Astrocyte (in vitro differentiated cells and primary cell): ENCODE measurements at regions not wholly inside any gene's neighbourhood (a gene's known extent, or its start where the extent isn't known, plus 50 kb on each side); places are given as distances from the start of the nearest gene placed in this dataset.
"Not testable (repeated sequence)": the region's sequence is repeated elsewhere in the genome, so short reads cannot be mapped to it uniquely, and the experiment has no call there.

ENCODE experiments used
- DNase-seq: peaks from one replicate; pipeline ENCODE4 v3.0.0-alpha.2; 2010; ENCODE audit warnings: low read depth
- FAIRE-seq: peaks from 2 replicates; lab custom pipeline; 2011; peaks lifted over from hg19 to GRCh38; lab: Jason Lieb, UNC
- H2AFZ ChIP-seq: 2 replicates; pipeline ENCODE4 v1.6.0; 2012; ENCODE audit warnings: low read depth, low read length, inconsistent platforms
- H3K27ac ChIP-seq: 2 replicates; pipeline ENCODE4 v1.5.1; 2011; ENCODE audit warnings: low read depth, low read length, inconsistent platforms
- H3K27me3 ChIP-seq: 2 replicates; pipeline ENCODE4 v1.6.0; 2011; ENCODE audit warnings: low read length, inconsistent platforms; ENCODE audit not compliant: insufficient read depth
- H3K36me3 ChIP-seq: 2 replicates; pipeline ENCODE4 v1.5.1; 2011; ENCODE audit warnings: low read length, inconsistent platforms; ENCODE audit not compliant: insufficient read depth
- H3K4me1 ChIP-seq: 2 replicates; pipeline ENCODE4 v1.5.1; 2011; ENCODE audit warnings: low read length, inconsistent platforms; ENCODE audit not compliant: insufficient read depth
- H3K4me2 ChIP-seq: 2 replicates; pipeline ENCODE4 v1.6.0; 2012; ENCODE audit warnings: low read length, inconsistent platforms
- H3K4me3 ChIP-seq: 2 replicates; pipeline ENCODE4 v1.5.1; 2011; ENCODE audit warnings: low read depth, mild to moderate bottlenecking, low read length, inconsistent platforms; ENCODE audit not compliant: insufficient read depth
- H3K79me2 ChIP-seq: 2 replicates; pipeline ENCODE4 v1.6.0; 2012; ENCODE audit warnings: mild to moderate bottlenecking, low read length, inconsistent platforms; ENCODE audit not compliant: insufficient read depth
- H3K9ac ChIP-seq: 2 replicates; pipeline ENCODE4 v1.6.0; 2012; ENCODE audit warnings: mild to moderate bottlenecking, low read length, inconsistent platforms
- H3K9me3 ChIP-seq: 2 replicates; pipeline ENCODE4 v1.5.1; 2012; ENCODE audit warnings: low read depth, mild to moderate bottlenecking, low read length, inconsistent platforms; ENCODE audit not compliant: insufficient read depth
- H4K20me1 ChIP-seq: 2 replicates; pipeline ENCODE4 v1.6.0; 2012; ENCODE audit warnings: low read length, inconsistent platforms; ENCODE audit not compliant: insufficient read depth
- H3K27ac Mint-ChIP-seq: one replicate; pipeline ENCODE4 v1.8.0; 2021; ENCODE audit warnings: mild to moderate bottlenecking, mixed read lengths; ENCODE audit not compliant: unreplicated experiment
- H3K27me3 Mint-ChIP-seq: one replicate; pipeline ENCODE4 v1.8.0; 2021; ENCODE audit warnings: low read depth, mixed read lengths; ENCODE audit not compliant: unreplicated experiment
- H3K36me3 Mint-ChIP-seq: one replicate; pipeline ENCODE4 v1.8.0; 2021; ENCODE audit warnings: low read depth, mixed read lengths; ENCODE audit not compliant: unreplicated experiment
- H3K4me1 Mint-ChIP-seq: one replicate; pipeline ENCODE4 v1.8.0; 2021; ENCODE audit warnings: low read depth, mixed read lengths; ENCODE audit not compliant: unreplicated experiment
- H3K4me3 Mint-ChIP-seq: one replicate; pipeline ENCODE4 v1.8.0; 2021; ENCODE audit warnings: mild to moderate bottlenecking, moderate library complexity, mixed read lengths; ENCODE audit not compliant: unreplicated experiment
- H3K9me3 Mint-ChIP-seq: one replicate; pipeline ENCODE4 v1.8.0; 2021; ENCODE audit warnings: mild to moderate bottlenecking, mixed read lengths; ENCODE audit not compliant: unreplicated experiment
- EZH2 ChIP-seq: IDR thresholded peaks from 2 replicates; pipeline ENCODE4 v1.6.1; 2012; ENCODE audit warnings: mild to moderate bottlenecking, low read length, inconsistent platforms; ENCODE audit not compliant: insufficient read depth
- TF ChIP-seq, protein P1 (sequence below): IDR thresholded peaks from 2 replicates; pipeline ENCODE4 v1.5.1; 2011; ENCODE audit warnings: low read depth, mild to moderate bottlenecking, inconsistent platforms, low read length, moderate library complexity; ENCODE audit not compliant: insufficient read depth

DNA sequence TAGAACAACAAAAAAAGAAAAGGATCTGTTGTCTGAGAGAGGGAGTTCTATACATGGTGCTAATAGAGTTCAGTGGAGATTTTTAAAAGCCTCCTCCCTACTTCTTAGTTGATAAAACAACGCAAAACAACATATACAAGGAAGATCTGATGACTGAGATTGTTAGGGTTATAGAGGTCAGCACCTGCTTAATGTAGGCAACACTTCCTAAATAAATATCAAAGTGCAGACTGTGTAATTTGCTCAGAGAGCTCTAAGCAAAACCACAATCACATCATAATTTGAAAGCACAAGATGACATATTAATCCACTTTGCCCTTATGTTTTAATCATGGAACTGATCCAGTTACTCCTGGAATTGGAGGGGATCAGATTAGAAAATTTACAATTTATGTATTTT is 474.5 kb downstream of the PRR16 start:
- no peak overlapping the region for H3K4me3 Mint-ChIP-seq
- no peaks in the 10 kb centered on the region for H3K27me3 Mint-ChIP-seq
- H3K36me3 Mint-ChIP-seq: no peaks in the 10 kb centered on the region
- no peaks in the 10 kb centered on the region for H3K27me3 ChIP-seq
- no peak for TF ChIP-seq EZH2
- TF ChIP-seq, protein P1, sequence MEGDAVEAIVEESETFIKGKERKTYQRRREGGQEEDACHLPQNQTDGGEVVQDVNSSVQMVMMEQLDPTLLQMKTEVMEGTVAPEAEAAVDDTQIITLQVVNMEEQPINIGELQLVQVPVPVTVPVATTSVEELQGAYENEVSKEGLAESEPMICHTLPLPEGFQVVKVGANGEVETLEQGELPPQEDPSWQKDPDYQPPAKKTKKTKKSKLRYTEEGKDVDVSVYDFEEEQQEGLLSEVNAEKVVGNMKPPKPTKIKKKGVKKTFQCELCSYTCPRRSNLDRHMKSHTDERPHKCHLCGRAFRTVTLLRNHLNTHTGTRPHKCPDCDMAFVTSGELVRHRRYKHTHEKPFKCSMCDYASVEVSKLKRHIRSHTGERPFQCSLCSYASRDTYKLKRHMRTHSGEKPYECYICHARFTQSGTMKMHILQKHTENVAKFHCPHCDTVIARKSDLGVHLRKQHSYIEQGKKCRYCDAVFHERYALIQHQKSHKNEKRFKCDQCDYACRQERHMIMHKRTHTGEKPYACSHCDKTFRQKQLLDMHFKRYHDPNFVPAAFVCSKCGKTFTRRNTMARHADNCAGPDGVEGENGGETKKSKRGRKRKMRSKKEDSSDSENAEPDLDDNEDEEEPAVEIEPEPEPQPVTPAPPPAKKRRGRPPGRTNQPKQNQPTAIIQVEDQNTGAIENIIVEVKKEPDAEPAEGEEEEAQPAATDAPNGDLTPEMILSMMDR: no peak
- H4K20me1 ChIP-seq: no peaks in the 10 kb centered on the region
- H3K9me3 ChIP-seq: no peaks in the 10 kb centered on the region
- no peak overlapping the region for H3K27ac Mint-ChIP-seq
- no peak overlapping the region for H3K4me2 ChIP-seq
- H3K79me2 ChIP-seq: no peaks in the 10 kb centered on the region
- H3K27ac ChIP-seq: no peak overlapping the region
- FAIRE-seq (no peak), DNase-seq (no peak)
- H3K9ac ChIP-seq: no peak overlapping the region
- H2AFZ ChIP-seq: no peak overlapping the region
- H3K36me3 ChIP-seq: no peaks in the 10 kb centered on the region
- no peaks in the 10 kb centered on the region for H3K9me3 Mint-ChIP-seq
- no peaks in the 10 kb centered on the region for H3K4me1 ChIP-seq
- no peaks in the 10 kb centered on the region for H3K4me1 Mint-ChIP-seq
- no peak overlapping the region for H3K4me3 ChIP-seq

DNA sequence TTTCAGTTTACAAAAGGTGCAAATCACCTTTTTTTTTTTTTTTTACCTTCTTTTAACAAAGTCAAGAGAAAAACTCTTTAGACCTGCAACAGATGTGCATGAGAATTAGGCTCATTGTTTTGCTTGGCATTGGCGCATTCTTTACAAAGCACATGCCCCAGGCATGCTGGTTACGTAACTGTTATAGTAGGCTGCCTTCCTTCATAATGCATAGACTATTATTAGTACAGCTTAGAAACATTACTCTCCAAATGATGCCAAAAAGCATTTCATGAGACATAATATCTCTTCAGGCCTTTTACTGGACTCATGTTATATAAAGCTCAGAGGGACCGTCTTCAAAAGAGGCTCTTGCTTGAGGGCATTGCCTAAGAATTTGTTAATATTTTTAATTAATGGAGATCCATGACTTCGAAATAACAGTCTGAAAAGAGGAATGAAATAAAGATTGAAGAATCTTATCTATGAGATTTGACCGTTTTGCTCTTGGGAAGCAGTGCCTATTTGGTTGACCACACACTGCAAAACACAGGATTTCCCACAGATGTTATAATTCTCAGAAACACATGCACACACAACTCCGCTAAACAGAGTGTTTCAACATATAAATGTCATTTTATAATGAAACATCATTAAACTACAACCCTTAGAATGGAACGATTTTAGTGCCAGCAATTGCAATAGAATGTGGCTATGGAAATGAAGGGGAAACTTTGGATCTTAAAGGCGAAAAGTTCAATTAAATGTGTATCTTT is 478.7 kb downstream of the PRR16 start:
- Histone ChIP-seq H3K9me3 (no peaks in the 10 kb centered on the region), H3K4me2 (no peak overlapping the region), H2AFZ (no peak overlapping the region), H3K4me3 (no peak overlapping the region), H3K9ac (no peak overlapping the region), H3K27me3 (no peaks in the 10 kb centered on the region), H4K20me1 (no peaks in the 10 kb centered on the region), H3K36me3 (no peaks in the 10 kb centered on the region), H3K79me2 (no peaks in the 10 kb centered on the region), H3K27ac (no peak overlapping the region), H3K4me1 (no peaks in the 10 kb centered on the region)
- TF ChIP-seq EZH2: no peak
- TF ChIP-seq, protein P1: no peak
- Mint-ChIP-seq H3K27ac (no peak overlapping the region), H3K4me3 (no peak overlapping the region), H3K27me3 (no peaks in the 10 kb centered on the region), H3K4me1 (no peaks in the 10 kb centered on the region), H3K9me3 (no peaks in the 10 kb centered on the region), H3K36me3 (no peaks in the 10 kb centered on the region)
- DNase-seq (no peak), FAIRE-seq (no peak)

DNA sequence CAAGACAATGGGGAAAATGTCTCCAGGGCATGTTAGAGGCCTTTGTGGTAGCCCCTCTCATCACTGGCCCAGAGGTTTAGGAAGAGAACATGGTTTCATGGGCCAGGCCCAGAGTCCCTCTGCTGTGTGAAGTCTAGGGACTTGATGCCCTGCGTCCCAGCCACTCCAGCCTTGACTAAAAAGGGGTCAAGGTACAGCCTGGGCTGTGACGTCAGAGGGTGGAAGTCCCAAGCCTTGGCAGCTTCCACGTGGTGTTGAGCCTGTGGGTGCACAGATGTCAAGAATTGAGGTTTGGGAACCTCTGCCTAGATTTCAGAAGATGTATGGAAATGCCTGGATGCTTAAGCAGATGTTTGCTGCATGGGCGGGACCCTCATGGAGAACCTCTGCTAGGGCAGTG is 485.5 kb downstream of the PRR16 start:
- H3K4me3 Mint-ChIP-seq, H3K4me2 ChIP-seq, H3K27me3 ChIP-seq, H3K4me1 Mint-ChIP-seq, H3K27ac Mint-ChIP-seq, H3K27ac ChIP-seq, H4K20me1 ChIP-seq, H3K27me3 Mint-ChIP-seq, H3K9me3 ChIP-seq, H3K36me3 ChIP-seq, H3K4me3 ChIP-seq, H3K79me2 ChIP-seq, DNase-seq, FAIRE-seq, H3K4me1 ChIP-seq, H2AFZ ChIP-seq, H3K9ac ChIP-seq, H3K36me3 Mint-ChIP-seq: not testable (repeated sequence)
- peaks cover 11% of the 10 kb centered on the region for H3K9me3 Mint-ChIP-seq

DNA sequence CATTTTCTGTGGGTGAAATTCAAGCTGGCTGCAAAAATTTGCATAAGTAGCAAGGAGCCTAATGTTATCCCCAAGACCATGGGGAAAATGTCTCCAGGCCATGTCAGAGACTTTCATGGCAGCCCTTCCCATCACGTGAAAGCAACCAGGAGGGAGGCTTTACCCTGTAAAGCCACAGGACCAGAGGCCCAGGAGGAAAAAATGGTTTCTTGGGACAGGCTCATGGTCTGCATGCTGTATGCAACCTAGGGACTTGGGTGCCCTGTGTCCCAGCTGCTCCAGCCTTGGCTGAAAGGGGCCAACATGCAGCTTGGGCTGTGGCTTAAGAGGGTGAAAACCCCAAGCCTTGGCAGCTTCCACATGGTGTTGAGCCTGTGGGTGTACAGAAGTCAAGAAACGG is 489.3 kb downstream of the PRR16 start:
- not testable (repeated sequence) for H3K79me2 ChIP-seq, H3K9ac ChIP-seq, H3K4me3 ChIP-seq, H3K4me3 Mint-ChIP-seq, H3K36me3 Mint-ChIP-seq, H3K27ac Mint-ChIP-seq, H3K4me1 ChIP-seq, H4K20me1 ChIP-seq, H3K9me3 ChIP-seq, H2AFZ ChIP-seq, H3K36me3 ChIP-seq, H3K4me1 Mint-ChIP-seq, FAIRE-seq, H3K27me3 ChIP-seq, H3K27me3 Mint-ChIP-seq, H3K27ac ChIP-seq, DNase-seq, H3K4me2 ChIP-seq
- H3K9me3 Mint-ChIP-seq: peaks cover 11% of the 10 kb centered on the region
